ENCODE measurements at regions not wholly inside any gene's neighbourhood (a gene's known extent, or its start where the extent isn't known, plus 50 kb on each side); places are given as distances from the start of the nearest gene placed in this dataset.

GRCh38 chr3:174767406-174767805 is 91.7 kb upstream of the NAALADL2 start (continued):
- TF ChIP-seq MXI1 (IDR thresholded peaks at IDR 0.05; ENCODE audit: low read depth, low read length) = no peak
- TF ChIP-seq NFYB (IDR thresholded peaks at IDR 0.05; ENCODE audit: insufficient read depth, low read depth, low read length) = no peak
- TF ChIP-seq EGR1 (IDR thresholded peaks at IDR 0.05; ENCODE audit: borderline replicate concordance in 1 of 2, low read depth in 2 of 2, low read length in 2 of 2) = no peak
- no peak for TF ChIP-seq PML (IDR thresholded peaks at IDR 0.05; ENCODE audit: low read length)
- no peak for TF ChIP-seq REST (IDR thresholded peaks at IDR 0.05; ENCODE audit: low read depth, low read length)

GRCh38 chr3:174767853-174768382 is 91.2 kb upstream of the NAALADL2 start:
- Histone ChIP-seq H3K9me3 (replicated peaks; ENCODE audit: control insufficient read depth, insufficient read depth, low read length) (no peaks in the 10 kb centered on the region), H3K4me3 (no peak overlapping the region), H3K36me3 (ENCODE audit: control insufficient read depth in 2 of 2, insufficient read depth in 2 of 2, low read length in 1 of 2) (no peaks in the 10 kb centered on the region), H4K20me1 (ENCODE audit: control insufficient read depth, insufficient read depth) (no peaks in the 10 kb centered on the region), H3K4me2 (ENCODE audit: control insufficient read depth, insufficient read depth) (no peak overlapping the region), H3K27me3 (replicated peaks in 1 of 2; ENCODE audit: control insufficient read depth in 2 of 2, insufficient read depth in 2 of 2, low read length in 1 of 2) (no peaks in the 10 kb centered on the region), H2AFZ (ENCODE audit: control insufficient read depth, low read depth, low read length) (no peak overlapping the region), H3K27ac (ENCODE audit: control insufficient read depth, insufficient read depth) (no peak overlapping the region), H3K79me2 (ENCODE audit: control insufficient read depth, insufficient read depth, low read length) (no peaks in the 10 kb centered on the region), H3K9ac (ENCODE audit: control insufficient read depth, insufficient read depth, low read length) (no peak overlapping the region), H3K4me1 (ENCODE audit: control insufficient read depth, insufficient read depth, low read length) (no peaks in the 10 kb centered on the region)
- no TSS peak for BruUV-seq (replicated peaks)
- FAIRE-seq = no peak
- ChIA-PET POLR2A (no interaction called here), RAD21 (ENCODE audit: unreplicated experiment) (no interaction called here), CTCF (no interaction called here), SMC1A (ENCODE audit: uncharacterized antibody, unreplicated experiment) (no interaction called here)
- no peak for ATAC-seq
- in situ Hi-C loops (cut with MboI) = no loop called here
- intact Hi-C loops (cut with micrococcal nuclease; ENCODE audit: unreplicated experiment) = no loop called here
- WGBS (ENCODE audit: insufficient coverage, insufficient replicate concordance, low lambda C conversion rate, missing lambda C conversion rate) = 7% methylated on average over 5 of the region's 5 CpGs
- no peak for DNase-seq (ENCODE audit: low read depth, low spot score)
- TF ChIP-seq SP1 (IDR thresholded peaks at IDR 0.05; ENCODE audit: low read depth, low read length) (no peak), ZSCAN29 (IDR thresholded peaks at IDR 0.05) (no peak), SMC3 (IDR thresholded peaks at IDR 0.05; ENCODE audit: borderline replicate concordance, low read length) (no peak), ESRRA (IDR thresholded peaks at IDR 0.05; ENCODE audit: low read length) (no peak), BCL3 (IDR thresholded peaks at IDR 0.05; ENCODE audit: borderline replicate concordance, insufficient read depth, low read depth, low read length, poor library complexity, severe bottlenecking) (no peak), TBL1XR1 (IDR thresholded peaks at IDR 0.05; ENCODE audit: low read depth, low read length) (no peak), ZNF622 (IDR thresholded peaks at IDR 0.05) (no peak), HSF1 (IDR thresholded peaks at IDR 0.05; ENCODE audit: low read depth, low read length) (no peak), SREBF1 (IDR thresholded peaks at IDR 0.05; ENCODE audit: low read length) (no peak), GATAD2B (conservative IDR thresholded peaks at IDR 0.05; ENCODE audit: low read depth) (no peak)
